ENCODE measurements at regions not wholly inside any gene's neighbourhood (a gene's known extent, or its start where the extent isn't known, plus 50 kb on each side); places are given as distances from the start of the nearest gene placed in this dataset.

DNA sequence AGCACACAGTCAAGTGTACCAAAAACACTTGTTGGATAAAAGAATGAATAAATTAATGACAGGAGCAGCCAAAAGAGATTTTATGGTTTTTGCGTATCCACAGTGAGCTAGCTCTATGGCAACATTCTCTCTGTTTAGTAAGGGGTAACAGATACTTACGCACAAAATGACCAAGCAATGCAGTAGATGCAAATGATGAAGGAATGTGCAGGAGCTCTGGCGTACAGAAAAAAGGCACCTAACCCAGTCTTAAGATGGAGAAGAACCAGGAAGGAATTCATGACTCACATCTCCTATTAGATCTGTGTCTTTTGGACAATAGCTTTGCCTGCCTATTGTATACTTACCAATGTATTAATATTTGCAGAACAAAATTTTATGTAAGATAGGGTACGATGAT, 191.9 kb upstream of the PREP start:
- Histone ChIP-seq H3K36me3 (ENCODE audit: control insufficient read depth in 2 of 2, extremely low read depth in 1 of 2, insufficient read depth in 2 of 2, low read length in 2 of 2) (no peaks in the 10 kb centered on the region), H3K27ac (ENCODE audit: insufficient read depth, low read depth, low read length) (no peak overlapping the region), H3K9me3 (replicated peaks; ENCODE audit: control insufficient read depth, insufficient read depth, low read length) (no peaks in the 10 kb centered on the region), H3K79me2 (ENCODE audit: control insufficient read depth, insufficient read depth, low read length) (no peaks in the 10 kb centered on the region), H3K4me3 (replicated peaks in 1 of 3; ENCODE audit: insufficient read depth in 1 of 3, low read depth in 1 of 3, low read length in 3 of 3) (no peak overlapping the region), H2AFZ (ENCODE audit: low read depth, low read length) (no peak overlapping the region), H3K27me3 (ENCODE audit: control insufficient read depth in 2 of 2, insufficient read depth in 2 of 2, low read length in 2 of 2) (peaks cover 0 to 4% of the 10 kb centered on the region in 2 experiments), H3K4me2 (ENCODE audit: insufficient read depth, low read length) (no peak overlapping the region), H3K9ac (replicated peaks; ENCODE audit: extremely low read depth, insufficient read depth, low read length) (no peak overlapping the region), H3K9me1 (replicated peaks; ENCODE audit: control insufficient read depth, extremely low read depth, insufficient read depth, low read length) (no peaks in the 10 kb centered on the region), H3K4me1 (ENCODE audit: control insufficient read depth, extremely low read depth, insufficient read depth, low read length) (no peaks in the 10 kb centered on the region), H4K20me1 (replicated peaks; ENCODE audit: control insufficient read depth, extremely low read depth, insufficient read depth, low read length) (no peaks in the 10 kb centered on the region)
- no peak for DNase-seq (ENCODE audit: low read depth, low spot score)
- ChIA-PET POLR2A (no interaction called here), CTCF (interaction anchor here (1.2 kb wide), 1 partner anchor 10 kb away, joined by 3 read pairs; no protein-coding TSS in a partner anchor)
- intact Hi-C loops (cut with micrococcal nuclease): loop anchor here (5.0 kb wide), 1 partner anchor 163 kb away; no protein-coding TSS in a partner anchor
- dilution Hi-C loops (cut with MboI; ENCODE audit: extremely low pct_ligation_motif_present, low sequenced_read_pairs): no loop called here
- no TSS peak for BruUV-seq (replicated peaks)
- TF ChIP-seq EZH2 (IDR thresholded peaks at IDR 0.05; ENCODE audit: borderline replicate concordance, low read depth, low read length, severe bottlenecking) (no peak), FOS (IDR thresholded peaks at IDR 0.05; ENCODE audit: borderline replicate concordance, insufficient read depth, low read length) (peak; percentile 17), JUN (IDR thresholded peaks at IDR 0.05; ENCODE audit: borderline replicate concordance, insufficient read depth, insufficient read length, low read depth) (no peak)
- TF ChIP-seq, protein P1, sequence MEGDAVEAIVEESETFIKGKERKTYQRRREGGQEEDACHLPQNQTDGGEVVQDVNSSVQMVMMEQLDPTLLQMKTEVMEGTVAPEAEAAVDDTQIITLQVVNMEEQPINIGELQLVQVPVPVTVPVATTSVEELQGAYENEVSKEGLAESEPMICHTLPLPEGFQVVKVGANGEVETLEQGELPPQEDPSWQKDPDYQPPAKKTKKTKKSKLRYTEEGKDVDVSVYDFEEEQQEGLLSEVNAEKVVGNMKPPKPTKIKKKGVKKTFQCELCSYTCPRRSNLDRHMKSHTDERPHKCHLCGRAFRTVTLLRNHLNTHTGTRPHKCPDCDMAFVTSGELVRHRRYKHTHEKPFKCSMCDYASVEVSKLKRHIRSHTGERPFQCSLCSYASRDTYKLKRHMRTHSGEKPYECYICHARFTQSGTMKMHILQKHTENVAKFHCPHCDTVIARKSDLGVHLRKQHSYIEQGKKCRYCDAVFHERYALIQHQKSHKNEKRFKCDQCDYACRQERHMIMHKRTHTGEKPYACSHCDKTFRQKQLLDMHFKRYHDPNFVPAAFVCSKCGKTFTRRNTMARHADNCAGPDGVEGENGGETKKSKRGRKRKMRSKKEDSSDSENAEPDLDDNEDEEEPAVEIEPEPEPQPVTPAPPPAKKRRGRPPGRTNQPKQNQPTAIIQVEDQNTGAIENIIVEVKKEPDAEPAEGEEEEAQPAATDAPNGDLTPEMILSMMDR (IDR thresholded peaks at IDR 0.05; ENCODE audit: extremely low read depth in 1 of 2, insufficient read depth in 1 of 2, low read depth in 1 of 2, low read length in 2 of 2): no peak
- FAIRE-seq: no peak
